Putamen (tissue), 1 donor: ENCODE measurements at regions not wholly inside any gene's neighbourhood (a gene's known extent, or its start where the extent isn't known, plus 50 kb on each side); places are given as distances from the start of the nearest gene placed in this dataset.

Experiments used
- DNase-seq: peaks from one replicate; pipeline ENCODE4 v3.0.0-alpha.2; 2016; ENCODE audit warnings: low spot score

GRCh38 chr2:222146488-222146887, 152.3 kb downstream of the PAX3 start:
- DNase-seq = no peak

DNA sequence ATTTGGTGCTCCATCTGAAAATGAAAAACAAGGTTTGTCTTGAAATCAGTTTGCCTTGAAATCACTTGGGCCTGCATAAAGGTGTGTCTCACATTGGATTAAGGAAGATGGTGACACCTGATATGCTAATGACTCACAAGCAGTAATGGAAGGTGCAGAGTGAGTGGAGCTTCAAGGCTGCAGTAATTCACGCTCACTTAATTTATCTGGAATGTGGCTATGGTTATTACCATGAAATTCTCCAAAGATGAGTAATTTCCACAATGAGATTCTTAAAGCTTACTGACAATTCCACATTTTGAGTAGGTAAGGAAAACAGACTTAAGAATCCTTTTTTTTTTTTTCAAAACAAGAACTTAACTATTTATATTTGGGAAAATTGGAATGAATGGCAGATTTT, 156.8 kb downstream of the PAX3 start:
- DNase-seq = no peak

DNA sequence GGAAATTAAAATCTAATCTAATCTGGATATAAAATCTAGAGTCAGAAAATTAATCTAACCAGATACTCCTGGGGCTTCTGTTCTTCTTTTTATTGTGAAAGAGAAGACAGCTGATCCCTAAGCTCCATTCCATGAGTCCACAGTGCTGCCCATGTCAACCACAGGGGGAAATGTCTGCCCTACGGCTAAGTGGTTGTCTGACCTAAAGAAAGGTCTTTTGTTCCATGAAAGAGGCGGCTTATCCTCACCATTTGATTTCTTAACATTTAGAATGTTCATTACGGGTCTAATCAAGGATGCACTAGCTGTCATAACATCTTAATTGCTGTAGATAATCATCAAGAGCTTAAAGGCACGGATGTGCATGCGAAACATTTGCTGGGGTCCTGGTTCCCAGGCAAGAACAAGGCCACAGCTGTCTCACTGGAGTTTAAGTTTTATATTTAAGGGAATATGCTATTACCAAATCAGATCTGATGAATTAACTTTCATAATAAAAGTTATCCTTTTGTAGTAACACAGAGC, 162.6 kb downstream of the PAX3 start:
- DNase-seq = no peak

DNA sequence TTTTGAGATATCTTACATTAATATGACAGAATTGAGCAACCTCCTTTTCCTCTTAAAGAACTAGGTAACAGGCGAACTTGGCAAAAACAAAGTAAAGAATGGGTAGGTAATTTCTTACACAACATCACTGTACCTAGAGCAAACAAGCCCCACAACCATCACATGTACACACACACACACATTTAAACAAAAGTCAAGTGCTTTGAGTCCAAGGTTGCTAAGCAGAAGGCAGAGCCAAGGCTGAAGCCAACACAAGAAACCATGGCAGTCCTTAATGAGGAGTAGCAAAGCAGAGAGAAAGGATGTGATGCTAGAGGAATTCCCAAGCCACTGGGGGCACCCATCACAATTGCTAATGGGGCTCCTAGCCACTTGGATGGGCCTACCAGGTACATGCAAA, 164.1 kb downstream of the PAX3 start:
- no peak for DNase-seq

DNA sequence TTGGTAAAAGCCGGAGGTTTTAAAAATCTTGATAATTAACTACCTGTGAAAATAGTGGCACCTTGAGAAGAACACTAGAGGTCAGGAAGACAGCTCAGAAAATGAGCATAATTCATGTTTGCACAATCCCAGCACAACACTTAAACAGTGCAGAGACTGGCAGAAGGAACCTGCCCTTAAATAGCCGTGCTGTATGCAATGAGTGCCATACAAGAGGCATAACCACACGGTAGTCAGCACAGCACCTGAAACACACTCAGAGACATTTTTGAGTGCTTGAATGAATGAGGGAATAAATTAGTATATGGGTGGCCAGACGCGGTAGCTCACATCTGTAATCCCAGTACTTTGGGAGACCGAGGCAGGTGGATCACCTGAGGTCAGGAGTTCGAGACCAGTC, 164.9 kb downstream of the PAX3 start:
- no peak for DNase-seq

DNA sequence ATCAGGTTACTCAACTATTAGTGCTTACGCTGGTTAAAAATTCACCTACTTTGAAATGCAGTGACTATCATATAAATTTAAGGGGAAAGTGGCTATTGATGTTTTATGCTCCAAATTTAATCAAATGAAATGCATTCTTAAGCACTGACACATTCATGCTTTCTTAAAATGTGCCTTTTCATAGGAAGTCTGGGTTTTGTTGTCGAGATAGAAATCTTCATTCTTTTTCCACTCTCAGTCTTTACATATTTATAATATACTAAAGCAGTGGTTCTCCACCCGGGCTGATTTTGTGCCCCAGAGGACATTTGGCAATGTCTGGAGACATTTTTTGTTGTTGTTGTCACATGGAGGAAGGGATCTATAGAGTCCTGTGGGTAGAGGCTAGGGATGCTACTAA, 167.9 kb downstream of the PAX3 start:
- no peak for DNase-seq

DNA sequence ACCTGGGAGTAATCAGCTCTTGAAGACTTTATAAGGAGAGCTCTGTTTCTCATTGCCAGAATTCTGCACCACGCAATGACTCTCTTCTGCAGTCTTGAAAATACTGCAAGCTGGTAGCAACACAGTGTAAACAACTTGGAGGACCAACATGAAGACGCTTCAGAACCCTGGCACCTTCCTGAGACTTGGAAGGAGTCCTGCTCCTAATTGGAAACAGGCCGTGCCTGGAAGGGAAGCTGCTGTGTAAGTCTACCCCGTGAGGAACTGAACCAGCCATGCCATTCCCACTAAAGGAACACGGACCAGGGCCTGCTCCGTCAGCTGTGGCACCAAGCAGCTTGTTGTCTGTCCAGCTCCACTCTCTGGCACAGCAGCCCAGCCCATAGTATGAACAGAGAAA, 171.1 kb downstream of the PAX3 start:
- no peak for DNase-seq

DNA sequence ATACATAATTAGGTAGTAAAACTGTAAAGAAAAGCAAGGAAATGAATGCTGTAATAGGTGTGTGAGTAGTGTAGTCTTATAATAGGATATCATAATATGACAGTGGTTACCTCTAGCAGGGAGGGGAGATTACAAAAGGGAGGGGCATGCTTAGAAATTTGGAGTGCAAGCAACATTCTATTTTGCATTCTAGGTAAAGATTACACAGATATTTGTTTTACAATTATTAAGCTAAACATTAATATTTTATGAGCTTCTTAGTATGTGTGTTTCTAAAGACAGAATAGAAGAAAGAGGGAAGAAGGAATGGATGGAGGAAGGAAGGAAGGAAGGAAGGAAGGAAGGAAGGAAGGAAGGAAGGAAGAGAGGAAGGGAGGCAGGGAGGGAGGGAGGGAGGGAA, 177.9 kb downstream of the PAX3 start:
- no peak for DNase-seq

DNA sequence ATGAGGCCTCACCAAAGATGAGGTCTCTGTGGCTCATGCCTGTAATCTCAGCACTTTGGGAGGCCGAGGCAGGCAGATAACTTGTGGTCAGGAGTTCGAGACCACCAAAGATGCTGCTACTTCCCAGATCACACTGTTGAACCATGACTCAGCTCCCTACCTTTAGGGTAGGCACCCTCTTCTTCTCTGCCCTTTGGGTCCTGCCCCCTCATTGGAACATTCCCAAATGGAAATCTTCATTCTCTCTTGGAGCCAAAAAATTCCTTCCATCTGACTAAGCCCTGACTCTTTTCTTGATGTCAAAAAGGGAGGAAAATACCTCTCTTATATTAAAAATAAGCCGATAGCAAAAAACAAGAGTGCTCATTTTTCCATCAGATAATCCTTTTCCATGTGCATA, 183.5 kb downstream of the PAX3 start:
- no peak for DNase-seq

GRCh38 chr2:222108957-222109585, 189.7 kb downstream of the PAX3 start:
- no peak for DNase-seq

GRCh38 chr2:222108497-222108896, 190.3 kb downstream of the PAX3 start:
- no peak for DNase-seq

GRCh38 chr2:222105046-222105445, 193.8 kb downstream of the PAX3 start:
- DNase-seq = no peak

DNA sequence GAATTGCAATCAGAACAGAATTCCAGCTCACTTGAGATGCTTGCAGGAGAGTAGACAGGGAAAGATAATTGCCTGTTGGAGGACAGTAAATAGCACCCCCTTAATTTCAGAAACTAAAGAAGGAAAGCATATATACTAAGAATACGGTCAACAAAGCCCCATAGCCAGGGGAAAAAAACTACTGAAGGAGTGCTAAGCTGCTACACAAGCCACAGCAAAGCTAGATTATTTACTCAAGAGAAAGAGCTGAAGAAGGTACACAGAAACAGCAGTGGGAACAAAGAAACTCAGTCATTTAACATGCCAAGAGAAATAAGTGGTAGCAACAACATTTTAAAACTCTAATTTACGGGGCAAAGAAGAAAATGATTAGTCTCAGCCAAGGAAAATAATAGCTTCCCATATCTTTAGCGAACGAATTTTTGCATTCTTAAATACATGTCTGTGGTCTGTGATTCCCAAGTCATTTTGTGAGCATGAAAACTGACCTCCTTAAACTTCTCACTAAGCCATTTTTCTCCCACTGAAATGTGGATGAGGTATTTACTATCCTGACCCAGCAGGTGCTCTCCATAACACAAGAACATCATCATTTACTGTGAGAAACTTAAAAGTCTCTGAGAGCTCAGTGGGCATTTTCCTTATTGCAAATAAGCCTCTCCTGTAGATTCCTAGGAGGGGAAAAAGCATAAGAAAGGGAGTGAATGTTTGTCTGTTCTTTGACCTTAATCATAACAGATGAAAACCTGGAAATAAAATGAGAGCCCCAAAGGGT, 196.0 kb downstream of the PAX3 start:
- no peak for DNase-seq

DNA sequence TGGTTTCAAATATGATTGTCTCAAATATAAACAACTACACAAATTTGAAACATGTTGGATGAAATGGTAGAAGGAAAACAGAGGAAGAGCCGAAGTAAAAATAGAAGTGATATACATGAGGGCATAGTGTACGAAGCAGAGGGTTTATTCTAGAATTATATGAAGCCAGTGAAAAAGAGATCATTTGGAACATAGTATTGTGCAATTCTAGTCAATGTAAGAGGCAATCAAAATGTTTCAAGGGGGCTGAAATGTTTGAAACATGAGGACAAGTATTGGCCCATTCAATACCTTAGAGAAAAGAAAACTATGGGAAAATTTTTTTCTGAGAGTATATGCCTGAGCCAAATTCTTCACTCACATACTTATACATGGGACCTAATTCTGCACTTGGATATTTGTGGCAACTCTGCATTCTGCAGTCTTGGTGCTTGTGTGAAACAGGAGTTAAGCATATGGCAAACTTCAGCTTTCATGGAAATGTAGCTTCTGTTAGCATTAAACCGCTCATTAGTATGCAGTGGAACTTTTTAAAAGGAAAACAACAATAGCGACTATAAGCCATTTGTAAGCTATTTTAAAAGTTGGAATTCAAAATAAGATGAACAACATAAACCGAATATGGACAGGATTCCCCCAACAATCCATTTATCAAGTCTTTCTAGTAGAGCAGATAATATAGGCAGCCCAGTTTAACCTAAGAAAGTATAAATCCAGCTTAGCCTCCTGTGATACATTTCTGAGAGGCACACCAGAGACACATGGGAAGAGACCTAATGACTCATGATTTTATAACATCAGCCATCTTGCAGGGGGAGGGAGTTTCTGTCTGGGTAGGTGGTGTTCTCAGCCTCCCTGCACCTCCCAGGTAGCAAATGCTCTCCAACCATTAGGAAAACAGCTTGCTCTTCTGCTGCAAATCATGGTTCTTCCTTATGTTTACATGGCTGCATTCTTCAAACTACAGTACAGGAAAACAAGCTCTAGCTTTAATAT, 197.8 kb downstream of the PAX3 start:
- DNase-seq = no peak

- DNase-seq = no peak
Observed at GRCh38 chr2:222088561-222088960, 210.2 kb downstream of the PAX3 start.

DNA sequence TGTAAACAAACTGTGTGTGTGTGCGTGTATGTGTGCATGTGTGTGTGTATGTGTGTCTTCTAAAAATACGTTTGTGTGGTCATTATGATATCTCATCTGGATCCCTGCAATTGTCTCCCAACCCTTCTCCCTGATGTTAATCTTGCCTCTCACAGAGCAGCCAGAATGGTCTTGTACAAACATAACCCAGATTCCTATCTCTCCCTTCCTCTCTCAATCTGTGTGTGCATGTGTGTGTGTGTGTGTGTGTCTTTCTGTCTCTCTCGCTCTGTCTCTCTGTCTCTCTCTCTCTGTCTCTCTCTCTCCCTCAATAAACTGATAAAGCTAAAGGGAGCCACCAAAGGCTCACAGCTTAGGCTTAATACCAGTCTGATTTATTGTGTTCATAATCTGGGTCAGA, 210.8 kb downstream of the PAX3 start:
- no peak for DNase-seq

GRCh38 chr2:222082201-222082600, 216.6 kb downstream of the PAX3 start:
- DNase-seq = no peak

GRCh38 chr2:222080141-222080540, 218.7 kb downstream of the PAX3 start:
- no peak for DNase-seq

GRCh38 chr2:222076973-222077690, 221.7 kb downstream of the PAX3 start:
- no peak for DNase-seq

- no peak for DNase-seq
Observed at GRCh38 chr2:222074674-222075073, 224.1 kb downstream of the PAX3 start.

- no peak for DNase-seq
Observed at GRCh38 chr2:222071911-222072310, 226.9 kb downstream of the PAX3 start.

DNA sequence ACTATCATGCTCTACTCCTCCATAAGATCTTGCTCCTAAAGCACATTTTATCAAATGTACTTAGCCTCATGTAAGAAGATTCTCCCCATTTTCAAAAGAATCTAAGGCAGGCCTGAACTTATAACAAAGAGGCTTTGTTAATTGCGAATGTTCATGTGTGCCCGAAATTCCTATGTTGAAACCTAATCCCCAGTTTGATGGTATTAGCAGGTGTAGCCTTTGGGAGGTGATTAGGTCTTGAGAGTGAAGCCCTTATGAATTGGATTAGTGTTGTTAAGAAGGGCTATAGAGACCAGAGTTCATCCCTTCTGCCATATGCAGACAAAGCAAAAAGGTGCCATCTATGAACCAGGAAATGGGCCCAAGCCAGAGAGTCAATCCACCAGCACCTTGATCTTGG, 234.5 kb downstream of the PAX3 start:
- no peak for DNase-seq
